CD14-positive monocyte (primary cell): ENCODE measurements at regions not wholly inside any gene's neighbourhood (a gene's known extent, or its start where the extent isn't known, plus 50 kb on each side); places are given as distances from the start of the nearest gene placed in this dataset.
A peak's percentile ranks its signal among the peaks of the same experiment; 100 is the strongest.

Experiments
- DNase-seq, 3 donors: peaks; one replicate each; pipeline ENCODE4 v3.0.0-alpha.2; 2011 to 2022
- H2AFZ ChIP-seq: 2 replicates; pipeline ENCODE4 v1.6.0; 2012; ENCODE audit warnings: mild to moderate bottlenecking, low read depth, low read length, inconsistent platforms; ENCODE audit not compliant: insufficient read depth, poor library complexity, severe bottlenecking
- H3K27ac ChIP-seq, 2 donors: 1 replicate in 1 of 2; 2 replicates in 1 of 2; pipeline ENCODE4 v1.5.1; 2012 to 2013; ENCODE audit warnings: low read length in 2 of 2, control low read depth in 1 of 2, inconsistent platforms in 1 of 2, low read depth in 1 of 2, mild to moderate bottlenecking in 1 of 2
- H3K27me3 ChIP-seq, 2 donors: one replicate each; pipeline versions ENCODE4 v1.6.0 to v1.6.1; 2011 to 2013; ENCODE audit warnings: low read length in 2 of 2; ENCODE audit not compliant: control insufficient read depth in 2 of 2, insufficient read depth in 2 of 2
- H3K36me3 ChIP-seq, 2 donors: replicated peaks in 1 of 2; 1 replicate in 1 of 2; 2 replicates in 1 of 2; pipeline versions ENCODE4 v1.5.1 to v1.6.1; 2012 to 2013; ENCODE audit warnings: low read length in 2 of 2, control low read depth in 1 of 2, inconsistent platforms in 1 of 2, mild to moderate bottlenecking in 1 of 2; ENCODE audit not compliant: insufficient read depth in 2 of 2, control insufficient read depth in 1 of 2
- H3K4me1 ChIP-seq, 2 donors: 1 replicate in 1 of 2; 2 replicates in 1 of 2; pipeline versions ENCODE4 v1.5.1 to v1.6.1; 2012 to 2013; ENCODE audit warnings: low read length in 2 of 2, control low read depth in 1 of 2, inconsistent platforms in 1 of 2, mild to moderate bottlenecking in 1 of 2, moderate library complexity in 1 of 2; ENCODE audit not compliant: insufficient read depth in 2 of 2, control insufficient read depth in 1 of 2
- H3K4me2 ChIP-seq: replicated peaks from 2 replicates; pipeline ENCODE3; 2012; ENCODE audit warnings: low read length, moderate library complexity, mild to moderate bottlenecking; ENCODE audit not compliant: poor library complexity, severe bottlenecking; ENCODE audit errors: extremely low read depth
- H3K4me3 ChIP-seq, 3 experiments: fragments of 200-600 bp in 1 of 3; sonication (generic) in 1 of 3; replicated peaks in 1 of 3; 1 replicate in 2 of 3; 2 replicates in 1 of 3; pipeline ENCODE4 v1.5.1; 2011 to 2013; ENCODE audit warnings: low read length in 3 of 3, mild to moderate bottlenecking in 3 of 3, control low read depth in 2 of 3, low read depth in 2 of 3, inconsistent platforms in 1 of 3, moderate library complexity in 1 of 3
- H3K79me2 ChIP-seq: 2 replicates; pipeline ENCODE4 v1.6.0; 2012; ENCODE audit warnings: mild to moderate bottlenecking, control low read depth, inconsistent platforms, low read length, moderate library complexity; ENCODE audit not compliant: insufficient read depth
- H3K9ac ChIP-seq: 2 replicates; pipeline ENCODE4 v1.6.0; 2017; ENCODE audit warnings: low read length, mild to moderate bottlenecking; ENCODE audit not compliant: insufficient read depth, poor library complexity, severe bottlenecking
- H3K9me3 ChIP-seq, 2 donors: replicated peaks in 1 of 2; 1 replicate in 1 of 2; 2 replicates in 1 of 2; pipeline versions ENCODE4 v1.5.1 to v1.6.1; 2012 to 2013; ENCODE audit warnings: low read length in 2 of 2, control low read depth in 1 of 2; ENCODE audit not compliant: control insufficient read depth in 1 of 2, insufficient read depth in 1 of 2
- H4K20me1 ChIP-seq: 2 replicates; pipeline ENCODE4 v1.6.0; 2012; ENCODE audit warnings: mild to moderate bottlenecking, low read length, control low read depth, moderate library complexity; ENCODE audit not compliant: insufficient read depth
- H3K27ac Mint-ChIP-seq, 7 donors: one replicate each; pipeline ENCODE4 v1.8.0; 2020; ENCODE audit warnings: mild to moderate bottlenecking in 7 of 7, mixed read lengths in 7 of 7, moderate library complexity in 6 of 7, inconsistent platforms in 2 of 7
- H3K27me3 Mint-ChIP-seq, 3 donors: one replicate each; pipeline ENCODE4 v1.8.0; 2021 to 2022; ENCODE audit warnings: low read depth in 3 of 3, mild to moderate bottlenecking in 3 of 3, mixed read lengths in 3 of 3, moderate library complexity in 3 of 3, inconsistent platforms in 1 of 3
- H3K36me3 Mint-ChIP-seq, 2 donors: one replicate each; pipeline ENCODE4 v1.8.0; 2020; ENCODE audit warnings: mixed read lengths in 2 of 2, inconsistent platforms in 1 of 2, mild to moderate bottlenecking in 1 of 2
- H3K4me1 Mint-ChIP-seq: one replicate; pipeline ENCODE4 v1.8.0; 2020; ENCODE audit warnings: mild to moderate bottlenecking, mixed read lengths
- H3K4me3 Mint-ChIP-seq, 2 donors: one replicate each; pipeline ENCODE4 v1.8.0; 2020; ENCODE audit warnings: mild to moderate bottlenecking in 2 of 2, mixed read lengths in 2 of 2, moderate library complexity in 1 of 2
- H3K9me3 Mint-ChIP-seq, 7 donors: one replicate each; pipeline ENCODE4 v1.8.0; 2020 to 2022; ENCODE audit warnings: mixed read lengths in 7 of 7, mild to moderate bottlenecking in 6 of 7, moderate library complexity in 6 of 7, inconsistent platforms in 2 of 7
- WGBS: methylation state at CpG from one replicate; pipeline ENCODE4 v1.1.5; 2013; ENCODE audit warnings: missing lambda C conversion rate; ENCODE audit not compliant: insufficient coverage; 5-methylcytosine and 5-hydroxymethylcytosine counted together
- intact Hi-C, 2 donors: fragments of 100-400 bp; cut with micrococcal nuclease; formaldehyde crosslinking; loops; one replicate each; pipeline versions ENCODE4 v1.15.0 to v1.15.1; 2023
- TF ChIP-seq, protein P1 (sequence below): fragments of 200-600 bp; IDR thresholded peaks from one replicate; pipeline ENCODE4 v1.8.0; 2022; ENCODE audit warnings: antibody characterized with exemption, mild to moderate bottlenecking

DNA sequence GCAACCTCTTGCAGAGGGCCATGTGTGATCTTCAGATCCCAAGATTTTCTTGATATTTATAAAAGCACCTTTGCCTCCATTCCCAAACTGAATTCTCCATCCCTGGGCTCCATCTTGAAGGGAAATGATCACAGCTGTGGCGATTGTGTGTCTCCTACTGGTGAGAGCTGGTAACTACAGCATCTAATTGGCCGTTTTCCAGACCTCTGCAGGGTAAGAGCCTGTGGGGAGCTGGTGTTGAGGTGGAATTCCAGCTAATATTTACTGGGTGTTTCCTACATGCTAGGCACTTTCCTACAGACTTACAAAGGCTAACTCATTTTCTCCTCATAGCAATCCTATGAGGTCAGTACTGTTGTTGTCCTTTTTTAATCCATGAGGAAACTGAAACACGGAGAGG lies 59.2 kb upstream of the FNDC1 start:
- peak; percentile 35 to 65 (median 62) for DNase-seq

DNA sequence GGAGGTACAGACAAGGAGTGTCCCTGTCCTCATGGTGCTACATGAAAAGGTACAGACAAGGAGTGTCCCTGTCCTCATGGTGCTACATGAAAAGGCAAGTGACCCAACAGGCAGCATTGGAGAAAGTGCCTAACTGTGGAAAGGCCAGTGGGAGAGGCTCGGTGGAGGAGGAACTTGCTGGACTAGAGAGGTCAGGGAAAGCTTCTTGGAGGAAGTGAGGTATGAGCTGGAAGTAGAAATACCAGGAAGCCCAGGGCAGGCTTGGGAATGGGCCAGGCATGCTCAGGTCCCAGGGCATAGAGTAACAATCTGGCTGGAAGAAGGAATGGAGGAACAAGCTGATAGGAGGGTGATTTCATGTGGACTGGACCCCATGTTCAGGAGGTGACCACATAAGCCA lies 59.8 kb upstream of the FNDC1 start:
- H3K36me3 ChIP-seq: no peaks in the 10 kb centered on the region
- TF ChIP-seq, protein P1, sequence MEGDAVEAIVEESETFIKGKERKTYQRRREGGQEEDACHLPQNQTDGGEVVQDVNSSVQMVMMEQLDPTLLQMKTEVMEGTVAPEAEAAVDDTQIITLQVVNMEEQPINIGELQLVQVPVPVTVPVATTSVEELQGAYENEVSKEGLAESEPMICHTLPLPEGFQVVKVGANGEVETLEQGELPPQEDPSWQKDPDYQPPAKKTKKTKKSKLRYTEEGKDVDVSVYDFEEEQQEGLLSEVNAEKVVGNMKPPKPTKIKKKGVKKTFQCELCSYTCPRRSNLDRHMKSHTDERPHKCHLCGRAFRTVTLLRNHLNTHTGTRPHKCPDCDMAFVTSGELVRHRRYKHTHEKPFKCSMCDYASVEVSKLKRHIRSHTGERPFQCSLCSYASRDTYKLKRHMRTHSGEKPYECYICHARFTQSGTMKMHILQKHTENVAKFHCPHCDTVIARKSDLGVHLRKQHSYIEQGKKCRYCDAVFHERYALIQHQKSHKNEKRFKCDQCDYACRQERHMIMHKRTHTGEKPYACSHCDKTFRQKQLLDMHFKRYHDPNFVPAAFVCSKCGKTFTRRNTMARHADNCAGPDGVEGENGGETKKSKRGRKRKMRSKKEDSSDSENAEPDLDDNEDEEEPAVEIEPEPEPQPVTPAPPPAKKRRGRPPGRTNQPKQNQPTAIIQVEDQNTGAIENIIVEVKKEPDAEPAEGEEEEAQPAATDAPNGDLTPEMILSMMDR: no peak
- H3K4me3 Mint-ChIP-seq: no peak overlapping the region
- no peaks in the 10 kb centered on the region for H3K9me3 ChIP-seq
- H3K4me1 ChIP-seq: peaks cover 48 to 61% of the 10 kb centered on the region in 2 donors
- peak overlapping the region; percentile 3 for H2AFZ ChIP-seq
- 75% methylated on average over 1 of the region's 1 CpG for WGBS
- H3K4me1 Mint-ChIP-seq: peaks cover 68% of the 10 kb centered on the region
- H3K36me3 Mint-ChIP-seq: no peaks in the 10 kb centered on the region
- no peaks in the 10 kb centered on the region for H4K20me1 ChIP-seq
- H3K9me3 Mint-ChIP-seq: no peaks in the 10 kb centered on the region
- H3K4me3 ChIP-seq: no peak overlapping the region
- no peaks in the 10 kb centered on the region for H3K27me3 ChIP-seq
- no peak overlapping the region for H3K27ac ChIP-seq
- no peak for DNase-seq
- no peak overlapping the region for H3K4me2 ChIP-seq
- peaks cover 0 to 1% (median 0%) of the 10 kb centered on the region in 3 donors for H3K27me3 Mint-ChIP-seq
- peaks cover 4% of the 10 kb centered on the region for H3K79me2 ChIP-seq
- H3K9ac ChIP-seq: no peak overlapping the region
- peak overlapping the region in 3 of 7 donors; percentile 43 to 65 (median 44) for H3K27ac Mint-ChIP-seq
- intact Hi-C loops: no loop called here

More for the DNA sequence above, 59.2 kb upstream of the FNDC1 start:
- no peaks in the 10 kb centered on the region for H3K27me3 ChIP-seq
- peaks cover 0 to 1% (median 0%) of the 10 kb centered on the region in 3 donors for H3K27me3 Mint-ChIP-seq
- H3K9me3 Mint-ChIP-seq: no peaks in the 10 kb centered on the region
- no peak overlapping the region for H3K4me3 Mint-ChIP-seq
- H2AFZ ChIP-seq: no peak overlapping the region
- TF ChIP-seq, protein P1: peak; percentile 92
- no peak overlapping the region for H3K27ac ChIP-seq
- no peaks in the 10 kb centered on the region for H3K36me3 ChIP-seq
- no peak overlapping the region for H3K9ac ChIP-seq
- no peak overlapping the region for H3K4me3 ChIP-seq
- H3K27ac Mint-ChIP-seq: peak overlapping the region in 5 of 7 donors; percentile 57 to 74 (median 68)
- H4K20me1 ChIP-seq: no peaks in the 10 kb centered on the region
- H3K9me3 ChIP-seq: no peaks in the 10 kb centered on the region
- 100% methylated on average over 1 of the region's 3 CpGs for WGBS
- H3K4me1 ChIP-seq: peaks cover 48 to 61% of the 10 kb centered on the region in 2 donors
- peaks cover 68% of the 10 kb centered on the region for H3K4me1 Mint-ChIP-seq
- intact Hi-C loops: no loop called here
- H3K79me2 ChIP-seq: peaks cover 4% of the 10 kb centered on the region
- no peak overlapping the region for H3K4me2 ChIP-seq
- H3K36me3 Mint-ChIP-seq: no peaks in the 10 kb centered on the region
